Spleen (tissue), 7 donors: ENCODE measurements at regions not wholly inside any gene's neighbourhood (a gene's known extent, or its start where the extent isn't known, plus 50 kb on each side); places are given as distances from the start of the nearest gene placed in this dataset.

Experiments used
- POLR2A ChIP-seq, 3 donors: fragments of 450-650 bp; IDR thresholded peaks; one replicate each; pipeline ENCODE4 v1.5.1; 2017; ENCODE audit warnings: antibody characterized with exemption in 3 of 3, mild to moderate bottlenecking in 1 of 3
- TF ChIP-seq, protein P1 (sequence below), 11 experiments: fragments of 200-600 bp in 7 of 11; fragments of 450-650 bp in 4 of 11; sonication (generic) in 4 of 11; IDR thresholded peaks in 8 of 11; conservative IDR thresholded peaks in 3 of 11; 1 replicate in 7 of 11; 2 replicates in 4 of 11; pipeline versions ENCODE4 v1.4.0 to v1.8.0; 2016 to 2021; ENCODE audit warnings: antibody characterized with exemption in 11 of 11, inconsistent platforms in 4 of 11, mild to moderate bottlenecking in 1 of 11
- donor health status: DM: no; HTN: no; CAD: no; lungs with moderate emphysema.
- donor health status: DM: no; HTN: no; CAD: no.
- donor health status: DM: no; HTN: no; CAD: no.

GRCh38 chr3:194937882-194938321, 252.2 kb downstream of the FAM43A start:
- TF ChIP-seq, protein P1, sequence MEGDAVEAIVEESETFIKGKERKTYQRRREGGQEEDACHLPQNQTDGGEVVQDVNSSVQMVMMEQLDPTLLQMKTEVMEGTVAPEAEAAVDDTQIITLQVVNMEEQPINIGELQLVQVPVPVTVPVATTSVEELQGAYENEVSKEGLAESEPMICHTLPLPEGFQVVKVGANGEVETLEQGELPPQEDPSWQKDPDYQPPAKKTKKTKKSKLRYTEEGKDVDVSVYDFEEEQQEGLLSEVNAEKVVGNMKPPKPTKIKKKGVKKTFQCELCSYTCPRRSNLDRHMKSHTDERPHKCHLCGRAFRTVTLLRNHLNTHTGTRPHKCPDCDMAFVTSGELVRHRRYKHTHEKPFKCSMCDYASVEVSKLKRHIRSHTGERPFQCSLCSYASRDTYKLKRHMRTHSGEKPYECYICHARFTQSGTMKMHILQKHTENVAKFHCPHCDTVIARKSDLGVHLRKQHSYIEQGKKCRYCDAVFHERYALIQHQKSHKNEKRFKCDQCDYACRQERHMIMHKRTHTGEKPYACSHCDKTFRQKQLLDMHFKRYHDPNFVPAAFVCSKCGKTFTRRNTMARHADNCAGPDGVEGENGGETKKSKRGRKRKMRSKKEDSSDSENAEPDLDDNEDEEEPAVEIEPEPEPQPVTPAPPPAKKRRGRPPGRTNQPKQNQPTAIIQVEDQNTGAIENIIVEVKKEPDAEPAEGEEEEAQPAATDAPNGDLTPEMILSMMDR (IDR thresholded peaks at IDR 0.05 in 8 of 11, conservative IDR thresholded peaks at IDR 0.05 in 3 of 11), result no peak
- no peak for TF ChIP-seq POLR2A (IDR thresholded peaks at IDR 0.05)
